CD14-positive monocyte (primary cell): ENCODE measurements at regions not wholly inside any gene's neighbourhood (a gene's known extent, or its start where the extent isn't known, plus 50 kb on each side); places are given as distances from the start of the nearest gene placed in this dataset.

Experiments used
- DNase-seq, 3 donors: peaks; one replicate each; pipeline ENCODE4 v3.0.0-alpha.2; 2011 to 2022
- H2AFZ ChIP-seq: 2 replicates; pipeline ENCODE4 v1.6.0; 2012; ENCODE audit warnings: mild to moderate bottlenecking, low read depth, low read length, inconsistent platforms; ENCODE audit not compliant: insufficient read depth, poor library complexity, severe bottlenecking
- H3K27ac ChIP-seq, 2 donors: 1 replicate in 1 of 2; 2 replicates in 1 of 2; pipeline ENCODE4 v1.5.1; 2012 to 2013; ENCODE audit warnings: low read length in 2 of 2, control low read depth in 1 of 2, inconsistent platforms in 1 of 2, low read depth in 1 of 2, mild to moderate bottlenecking in 1 of 2
- H3K27me3 ChIP-seq, 2 donors: one replicate each; pipeline versions ENCODE4 v1.6.0 to v1.6.1; 2011 to 2013; ENCODE audit warnings: low read length in 2 of 2; ENCODE audit not compliant: control insufficient read depth in 2 of 2, insufficient read depth in 2 of 2
- H3K36me3 ChIP-seq, 2 donors: replicated peaks in 1 of 2; 1 replicate in 1 of 2; 2 replicates in 1 of 2; pipeline versions ENCODE4 v1.5.1 to v1.6.1; 2012 to 2013; ENCODE audit warnings: low read length in 2 of 2, control low read depth in 1 of 2, inconsistent platforms in 1 of 2, mild to moderate bottlenecking in 1 of 2; ENCODE audit not compliant: insufficient read depth in 2 of 2, control insufficient read depth in 1 of 2
- H3K4me1 ChIP-seq, 2 donors: 1 replicate in 1 of 2; 2 replicates in 1 of 2; pipeline versions ENCODE4 v1.5.1 to v1.6.1; 2012 to 2013; ENCODE audit warnings: low read length in 2 of 2, control low read depth in 1 of 2, inconsistent platforms in 1 of 2, mild to moderate bottlenecking in 1 of 2, moderate library complexity in 1 of 2; ENCODE audit not compliant: insufficient read depth in 2 of 2, control insufficient read depth in 1 of 2
- H3K4me2 ChIP-seq: replicated peaks from 2 replicates; pipeline ENCODE3; 2012; ENCODE audit warnings: low read length, moderate library complexity, mild to moderate bottlenecking; ENCODE audit not compliant: poor library complexity, severe bottlenecking; ENCODE audit errors: extremely low read depth
- H3K4me3 ChIP-seq, 3 experiments: fragments of 200-600 bp in 1 of 3; sonication (generic) in 1 of 3; replicated peaks in 1 of 3; 1 replicate in 2 of 3; 2 replicates in 1 of 3; pipeline ENCODE4 v1.5.1; 2011 to 2013; ENCODE audit warnings: low read length in 3 of 3, mild to moderate bottlenecking in 3 of 3, control low read depth in 2 of 3, low read depth in 2 of 3, inconsistent platforms in 1 of 3, moderate library complexity in 1 of 3
- H3K79me2 ChIP-seq: 2 replicates; pipeline ENCODE4 v1.6.0; 2012; ENCODE audit warnings: mild to moderate bottlenecking, control low read depth, inconsistent platforms, low read length, moderate library complexity; ENCODE audit not compliant: insufficient read depth
- H3K9ac ChIP-seq: 2 replicates; pipeline ENCODE4 v1.6.0; 2017; ENCODE audit warnings: low read length, mild to moderate bottlenecking; ENCODE audit not compliant: insufficient read depth, poor library complexity, severe bottlenecking
- H3K9me3 ChIP-seq, 2 donors: replicated peaks in 1 of 2; 1 replicate in 1 of 2; 2 replicates in 1 of 2; pipeline versions ENCODE4 v1.5.1 to v1.6.1; 2012 to 2013; ENCODE audit warnings: low read length in 2 of 2, control low read depth in 1 of 2; ENCODE audit not compliant: control insufficient read depth in 1 of 2, insufficient read depth in 1 of 2
- H4K20me1 ChIP-seq: 2 replicates; pipeline ENCODE4 v1.6.0; 2012; ENCODE audit warnings: mild to moderate bottlenecking, low read length, control low read depth, moderate library complexity; ENCODE audit not compliant: insufficient read depth
- H3K27ac Mint-ChIP-seq, 7 donors: one replicate each; pipeline ENCODE4 v1.8.0; 2020; ENCODE audit warnings: mild to moderate bottlenecking in 7 of 7, mixed read lengths in 7 of 7, moderate library complexity in 6 of 7, inconsistent platforms in 2 of 7
- H3K27me3 Mint-ChIP-seq, 3 donors: one replicate each; pipeline ENCODE4 v1.8.0; 2021 to 2022; ENCODE audit warnings: low read depth in 3 of 3, mild to moderate bottlenecking in 3 of 3, mixed read lengths in 3 of 3, moderate library complexity in 3 of 3, inconsistent platforms in 1 of 3
- H3K36me3 Mint-ChIP-seq, 2 donors: one replicate each; pipeline ENCODE4 v1.8.0; 2020; ENCODE audit warnings: mixed read lengths in 2 of 2, inconsistent platforms in 1 of 2, mild to moderate bottlenecking in 1 of 2
- H3K4me1 Mint-ChIP-seq: one replicate; pipeline ENCODE4 v1.8.0; 2020; ENCODE audit warnings: mild to moderate bottlenecking, mixed read lengths
- H3K4me3 Mint-ChIP-seq, 2 donors: one replicate each; pipeline ENCODE4 v1.8.0; 2020; ENCODE audit warnings: mild to moderate bottlenecking in 2 of 2, mixed read lengths in 2 of 2, moderate library complexity in 1 of 2
- H3K9me3 Mint-ChIP-seq, 7 donors: one replicate each; pipeline ENCODE4 v1.8.0; 2020 to 2022; ENCODE audit warnings: mixed read lengths in 7 of 7, mild to moderate bottlenecking in 6 of 7, moderate library complexity in 6 of 7, inconsistent platforms in 2 of 7
- WGBS: methylation state at CpG from one replicate; pipeline ENCODE4 v1.1.5; 2013; ENCODE audit warnings: missing lambda C conversion rate; ENCODE audit not compliant: insufficient coverage; 5-methylcytosine and 5-hydroxymethylcytosine counted together
- intact Hi-C, 2 donors: fragments of 100-400 bp; cut with micrococcal nuclease; formaldehyde crosslinking; loops; one replicate each; pipeline versions ENCODE4 v1.15.0 to v1.15.1; 2023
- TF ChIP-seq, protein P1 (sequence below): fragments of 200-600 bp; IDR thresholded peaks from one replicate; pipeline ENCODE4 v1.8.0; 2022; ENCODE audit warnings: antibody characterized with exemption, mild to moderate bottlenecking

DNA sequence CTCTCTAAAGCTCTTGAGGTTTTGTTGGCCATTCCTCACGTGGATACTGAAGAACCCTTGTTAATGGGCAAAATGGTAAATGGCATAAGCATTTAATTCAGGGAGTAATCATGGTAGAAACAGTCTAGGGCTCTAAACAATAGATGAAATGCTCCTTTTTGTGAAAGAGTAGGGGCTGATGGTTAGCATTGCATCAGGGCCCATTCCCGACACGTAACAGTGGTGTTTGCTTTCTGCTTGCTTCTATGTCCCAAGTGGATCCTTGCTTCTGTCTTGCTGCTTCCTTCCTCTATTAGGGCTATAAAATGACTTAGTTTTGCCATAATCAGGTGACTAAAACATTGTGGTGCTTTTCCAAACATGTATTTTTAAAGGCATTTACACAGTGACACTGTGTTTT lies 230.9 kb upstream of the AFF2 start:
- no peaks in the 10 kb centered on the region for H3K36me3 ChIP-seq
- TF ChIP-seq, protein P1, sequence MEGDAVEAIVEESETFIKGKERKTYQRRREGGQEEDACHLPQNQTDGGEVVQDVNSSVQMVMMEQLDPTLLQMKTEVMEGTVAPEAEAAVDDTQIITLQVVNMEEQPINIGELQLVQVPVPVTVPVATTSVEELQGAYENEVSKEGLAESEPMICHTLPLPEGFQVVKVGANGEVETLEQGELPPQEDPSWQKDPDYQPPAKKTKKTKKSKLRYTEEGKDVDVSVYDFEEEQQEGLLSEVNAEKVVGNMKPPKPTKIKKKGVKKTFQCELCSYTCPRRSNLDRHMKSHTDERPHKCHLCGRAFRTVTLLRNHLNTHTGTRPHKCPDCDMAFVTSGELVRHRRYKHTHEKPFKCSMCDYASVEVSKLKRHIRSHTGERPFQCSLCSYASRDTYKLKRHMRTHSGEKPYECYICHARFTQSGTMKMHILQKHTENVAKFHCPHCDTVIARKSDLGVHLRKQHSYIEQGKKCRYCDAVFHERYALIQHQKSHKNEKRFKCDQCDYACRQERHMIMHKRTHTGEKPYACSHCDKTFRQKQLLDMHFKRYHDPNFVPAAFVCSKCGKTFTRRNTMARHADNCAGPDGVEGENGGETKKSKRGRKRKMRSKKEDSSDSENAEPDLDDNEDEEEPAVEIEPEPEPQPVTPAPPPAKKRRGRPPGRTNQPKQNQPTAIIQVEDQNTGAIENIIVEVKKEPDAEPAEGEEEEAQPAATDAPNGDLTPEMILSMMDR, result no peak
- intact Hi-C loops, result no loop called here
- H3K4me1 Mint-ChIP-seq, result peaks cover 21% of the 10 kb centered on the region
- H3K4me3 Mint-ChIP-seq, result no peak overlapping the region
- no peak overlapping the region for H3K27ac Mint-ChIP-seq
- H3K9me3 Mint-ChIP-seq, result peaks cover 0 to 5% (median 2%) of the 10 kb centered on the region in 7 donors
- H3K4me2 ChIP-seq, result no peak overlapping the region
- H2AFZ ChIP-seq, result no peak overlapping the region
- H3K4me3 ChIP-seq, result no peak overlapping the region
- no peaks in the 10 kb centered on the region for H3K36me3 Mint-ChIP-seq
- H3K27me3 Mint-ChIP-seq, result no peaks in the 10 kb centered on the region
- no peak overlapping the region for H3K9ac ChIP-seq
- H3K27ac ChIP-seq, result no peak overlapping the region
- no CpG with 5 or more reads among the region's 3 CpGs for WGBS
- no peak for DNase-seq
- no peaks in the 10 kb centered on the region for H3K27me3 ChIP-seq
- no peaks in the 10 kb centered on the region for H3K9me3 ChIP-seq
- H4K20me1 ChIP-seq, result no peaks in the 10 kb centered on the region
- peaks cover 3 to 6% of the 10 kb centered on the region in 2 donors for H3K4me1 ChIP-seq
- H3K79me2 ChIP-seq, result no peaks in the 10 kb centered on the region

DNA sequence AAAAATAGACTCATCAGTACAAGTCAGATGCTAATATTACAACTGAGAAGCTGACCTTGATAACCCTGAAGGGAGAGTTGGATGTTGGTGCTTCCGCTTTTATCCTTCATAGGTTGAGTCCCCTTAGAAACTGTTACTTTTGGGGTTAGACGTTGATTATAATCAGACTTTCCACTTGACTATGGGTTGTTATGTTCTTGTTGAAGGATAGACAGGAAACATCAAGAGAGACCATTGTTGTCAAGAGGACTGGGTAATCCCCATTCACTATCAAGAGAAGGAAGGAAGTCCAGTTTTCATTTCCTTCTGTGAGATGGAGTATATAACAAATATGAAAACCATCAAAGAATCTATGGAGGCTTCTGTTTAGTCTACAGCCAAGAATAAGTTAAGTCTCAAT lies 229.9 kb upstream of the AFF2 start:
- Histone ChIP-seq H3K4me1 (peaks cover 3 to 6% of the 10 kb centered on the region in 2 donors), H3K79me2 (no peaks in the 10 kb centered on the region), H3K27ac (no peak overlapping the region), H3K4me2 (no peak overlapping the region), H4K20me1 (no peaks in the 10 kb centered on the region), H3K4me3 (no peak overlapping the region), H3K36me3 (no peaks in the 10 kb centered on the region), H2AFZ (no peak overlapping the region), H3K9ac (no peak overlapping the region), H3K9me3 (no peaks in the 10 kb centered on the region), H3K27me3 (no peaks in the 10 kb centered on the region)
- Mint-ChIP-seq H3K9me3 (peaks cover 0 to 8% (median 3%) of the 10 kb centered on the region in 7 donors), H3K4me3 (no peak overlapping the region), H3K4me1 (peaks cover 21% of the 10 kb centered on the region), H3K27me3 (no peaks in the 10 kb centered on the region), H3K27ac (no peak overlapping the region), H3K36me3 (no peaks in the 10 kb centered on the region)
- intact Hi-C loops, result no loop called here
- no CpG with 5 or more reads among the region's 2 CpGs for WGBS
- no peak for DNase-seq
- TF ChIP-seq, protein P1, result no peak
